HepG2 (cell line): ENCODE measurements at regions not wholly inside any gene's neighbourhood (a gene's known extent, or its start where the extent isn't known, plus 50 kb on each side); places are given as distances from the start of the nearest gene placed in this dataset.

Experiments
- ATAC-seq: fragments of 200-7000 bp; cut with Tn5 transposase; 3 replicates; pipeline ENCODE4 v1.9.1; 2020; ENCODE audit warnings: mild to moderate bottlenecking, moderate library complexity
- BruUV-seq: library from RNA; stranded (reverse); fragments of 400-500 nt; replicated peaks from 2 replicates; lab custom pipeline; 2021; lab: Mats Ljungman, UMichigan
- CTCF ChIA-PET: fragments of 300-600 bp; formaldehyde crosslinking; extraction: SDS; loops from one replicate; lab custom pipeline; 2021; ENCODE audit warnings: low total read pairs, inconsistent platforms, low intra/inter-chr PET ratio; lab: Yijun Ruan, JAX
- POLR2A ChIA-PET: fragments of 350-600 bp; sonication (Branson Sonifier 250); formaldehyde crosslinking; loops from one replicate; lab custom pipeline; 2020; ENCODE audit warnings: antibody characterized with exemption, inconsistent platforms; lab: Yijun Ruan, JAX
- DNase-seq: peaks from one replicate; pipeline ENCODE4 v3.0.0-alpha.2; 2015; ENCODE audit warnings: low spot score
- FAIRE-seq: peaks from 3 replicates; lab custom pipeline; 2011; peaks lifted over from hg19 to GRCh38; lab: Jason Lieb, UNC
- H2AFZ ChIP-seq: one replicate; pipeline ENCODE4 v1.6.1; 2011; ENCODE audit warnings: low read length, inconsistent platforms
- H3K27ac ChIP-seq: fragments of 300-600 bp; 3 replicates; pipeline ENCODE4 v1.8.0; 2011; ENCODE audit warnings: mixed run types, mild to moderate bottlenecking, mixed read lengths, low read length, inconsistent platforms; ENCODE audit not compliant: insufficient read depth; ENCODE audit errors: extremely low read length
- H3K27me3 ChIP-seq, 2 experiments: fragments of 200-600 bp in 1 of 2; 2 replicates in 1 of 2; 3 replicates in 1 of 2; pipeline versions ENCODE4 v1.6.0 to v1.8.0; 2011; ENCODE audit warnings: low read length in 2 of 2, mild to moderate bottlenecking in 2 of 2, moderate library complexity in 2 of 2, inconsistent platforms in 1 of 2; ENCODE audit not compliant: insufficient read depth in 2 of 2, control insufficient read depth in 1 of 2
- H3K36me3 ChIP-seq, 2 experiments: fragments of 200-600 bp in 1 of 2; replicated peaks in 1 of 2; 2 replicates in 1 of 2; 3 replicates in 1 of 2; pipeline versions ENCODE4 v1.5.1 to v1.8.0; 2011; ENCODE audit warnings: low read length in 2 of 2, inconsistent platforms in 1 of 2; ENCODE audit not compliant: insufficient read depth in 2 of 2, control insufficient read depth in 1 of 2
- H3K4me1 ChIP-seq: 2 replicates; pipeline ENCODE4 v1.5.1; 2012; ENCODE audit warnings: low read length, inconsistent platforms; ENCODE audit not compliant: insufficient read depth
- H3K4me2 ChIP-seq: 2 replicates; pipeline ENCODE4 v1.6.0; 2011; ENCODE audit warnings: low read depth, low read length, inconsistent platforms
- H3K4me3 ChIP-seq, 3 experiments: fragments of 200-600 bp in 1 of 3; sonication (generic), shearing (Covaris generic) in 1 of 3; replicated peaks in 1 of 3; 2 replicates each; pipeline ENCODE4 v1.5.1; 2011 to 2016; ENCODE audit warnings: low read length in 3 of 3, inconsistent platforms in 2 of 3, low read depth in 2 of 3, mild to moderate bottlenecking in 2 of 3, control low read depth in 1 of 3, mixed read lengths in 1 of 3; ENCODE audit not compliant: insufficient read depth in 1 of 3
- H3K79me2 ChIP-seq: one replicate; pipeline ENCODE4 v1.6.1; 2011; ENCODE audit warnings: low read length, inconsistent platforms; ENCODE audit not compliant: insufficient read depth
- H3K9ac ChIP-seq: 2 replicates; pipeline ENCODE4 v1.6.0; 2011; ENCODE audit warnings: mild to moderate bottlenecking, low read depth, low read length, inconsistent platforms; ENCODE audit not compliant: insufficient read depth
- H3K9me3 ChIP-seq: 2 replicates; pipeline ENCODE4 v1.5.1; 2012; ENCODE audit warnings: mild to moderate bottlenecking, low read length
- H4K20me1 ChIP-seq: 2 replicates; pipeline ENCODE4 v1.6.0; 2011; ENCODE audit warnings: inconsistent platforms, mild to moderate bottlenecking, low read length, moderate library complexity; ENCODE audit not compliant: insufficient read depth
- CBX5 ChIP-seq: sonication (generic); formaldehyde crosslinking; IDR thresholded peaks from 2 replicates; pipeline ENCODE4 v1.4.0; 2020; ENCODE audit warnings: missing genetic modification reagents, borderline replicate concordance
- GFI1 ChIP-seq: sonication (generic); formaldehyde crosslinking; IDR thresholded peaks from 2 replicates; pipeline ENCODE4 v1.5.0; 2020; ENCODE audit warnings: missing genetic modification reagents, mild to moderate bottlenecking, borderline replicate concordance
- IRX3 ChIP-seq: sonication (generic); formaldehyde crosslinking; IDR thresholded peaks from 2 replicates; pipeline ENCODE4 v1.8.1; 2023; ENCODE audit warnings: mild to moderate bottlenecking, low read depth, missing genetic modification reagents, borderline replicate concordance
- JUNB ChIP-seq: sonication (generic); formaldehyde crosslinking; IDR thresholded peaks from 2 replicates; pipeline ENCODE4 v1.8.0; 2022; ENCODE audit warnings: missing genetic modification reagents, mild to moderate bottlenecking, borderline replicate concordance
- KLF9 ChIP-seq: IDR thresholded peaks from 2 replicates; pipeline ENCODE4 v1.6.1; 2016; ENCODE audit warnings: low read depth
- MEF2D ChIP-seq: sonication (generic); formaldehyde crosslinking; IDR thresholded peaks from 2 replicates; pipeline ENCODE4 v1.5.1; 2020; ENCODE audit warnings: mild to moderate bottlenecking, missing genetic modification reagents
- NFKB2 ChIP-seq: sonication (generic); formaldehyde crosslinking; IDR thresholded peaks from 2 replicates; pipeline ENCODE4 v1.4.0; 2020; ENCODE audit warnings: missing genetic modification reagents, borderline replicate concordance
- TMF1 ChIP-seq: sonication (generic); formaldehyde crosslinking; IDR thresholded peaks from 2 replicates; pipeline ENCODE4 v1.8.1; 2022; ENCODE audit warnings: low read depth, missing genetic modification reagents
- WGBS: methylation state at CpG from one replicate; pipeline ENCODE4 v1.1.6; 2017; ENCODE audit warnings: low lambda C conversion rate; 5-methylcytosine and 5-hydroxymethylcytosine counted together
- in situ Hi-C: cut with HindIII; loops from 2 replicates; pipeline ENCODE4 v1.10.0; 2017; ENCODE audit warnings: low pct_unique_long_range_greater_than_20kb; ENCODE audit not compliant: extremely low pct_ligation_motif_present
- intact Hi-C: fragments of 100-400 bp; cut with micrococcal nuclease; formaldehyde crosslinking; loops from one replicate; pipeline ENCODE4 v1.10.0; 2022; ENCODE audit not compliant: unreplicated experiment
- TF ChIP-seq, protein P1 (sequence below): sonication (generic); formaldehyde crosslinking; IDR thresholded peaks from one replicate; pipeline ENCODE4 v1.5.1; 2020; ENCODE audit warnings: mild to moderate bottlenecking, missing genetic modification reagents; ENCODE audit errors: not compliant biosample characterization

DNA sequence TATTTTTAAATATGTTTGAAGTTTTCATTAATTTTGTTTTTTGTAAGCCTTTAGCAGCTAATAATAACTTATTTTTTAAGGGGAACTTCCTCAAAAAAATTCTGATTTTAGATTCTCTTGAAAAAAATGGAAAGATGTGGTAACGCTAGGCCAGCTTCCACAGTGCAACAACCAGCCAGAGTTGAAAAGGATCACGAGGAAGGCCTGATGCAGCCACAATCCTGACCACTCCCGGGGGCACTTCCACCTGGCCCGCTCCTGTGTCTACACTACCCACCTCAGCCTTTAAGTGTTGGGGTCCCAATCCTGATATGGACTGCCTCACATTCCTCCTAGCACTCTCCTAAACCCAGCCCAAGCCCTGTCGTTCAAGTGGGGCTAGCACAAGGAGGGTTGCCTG lies 101.1 kb downstream of the TMEM17 start (continued):
- TF ChIP-seq, protein P1, sequence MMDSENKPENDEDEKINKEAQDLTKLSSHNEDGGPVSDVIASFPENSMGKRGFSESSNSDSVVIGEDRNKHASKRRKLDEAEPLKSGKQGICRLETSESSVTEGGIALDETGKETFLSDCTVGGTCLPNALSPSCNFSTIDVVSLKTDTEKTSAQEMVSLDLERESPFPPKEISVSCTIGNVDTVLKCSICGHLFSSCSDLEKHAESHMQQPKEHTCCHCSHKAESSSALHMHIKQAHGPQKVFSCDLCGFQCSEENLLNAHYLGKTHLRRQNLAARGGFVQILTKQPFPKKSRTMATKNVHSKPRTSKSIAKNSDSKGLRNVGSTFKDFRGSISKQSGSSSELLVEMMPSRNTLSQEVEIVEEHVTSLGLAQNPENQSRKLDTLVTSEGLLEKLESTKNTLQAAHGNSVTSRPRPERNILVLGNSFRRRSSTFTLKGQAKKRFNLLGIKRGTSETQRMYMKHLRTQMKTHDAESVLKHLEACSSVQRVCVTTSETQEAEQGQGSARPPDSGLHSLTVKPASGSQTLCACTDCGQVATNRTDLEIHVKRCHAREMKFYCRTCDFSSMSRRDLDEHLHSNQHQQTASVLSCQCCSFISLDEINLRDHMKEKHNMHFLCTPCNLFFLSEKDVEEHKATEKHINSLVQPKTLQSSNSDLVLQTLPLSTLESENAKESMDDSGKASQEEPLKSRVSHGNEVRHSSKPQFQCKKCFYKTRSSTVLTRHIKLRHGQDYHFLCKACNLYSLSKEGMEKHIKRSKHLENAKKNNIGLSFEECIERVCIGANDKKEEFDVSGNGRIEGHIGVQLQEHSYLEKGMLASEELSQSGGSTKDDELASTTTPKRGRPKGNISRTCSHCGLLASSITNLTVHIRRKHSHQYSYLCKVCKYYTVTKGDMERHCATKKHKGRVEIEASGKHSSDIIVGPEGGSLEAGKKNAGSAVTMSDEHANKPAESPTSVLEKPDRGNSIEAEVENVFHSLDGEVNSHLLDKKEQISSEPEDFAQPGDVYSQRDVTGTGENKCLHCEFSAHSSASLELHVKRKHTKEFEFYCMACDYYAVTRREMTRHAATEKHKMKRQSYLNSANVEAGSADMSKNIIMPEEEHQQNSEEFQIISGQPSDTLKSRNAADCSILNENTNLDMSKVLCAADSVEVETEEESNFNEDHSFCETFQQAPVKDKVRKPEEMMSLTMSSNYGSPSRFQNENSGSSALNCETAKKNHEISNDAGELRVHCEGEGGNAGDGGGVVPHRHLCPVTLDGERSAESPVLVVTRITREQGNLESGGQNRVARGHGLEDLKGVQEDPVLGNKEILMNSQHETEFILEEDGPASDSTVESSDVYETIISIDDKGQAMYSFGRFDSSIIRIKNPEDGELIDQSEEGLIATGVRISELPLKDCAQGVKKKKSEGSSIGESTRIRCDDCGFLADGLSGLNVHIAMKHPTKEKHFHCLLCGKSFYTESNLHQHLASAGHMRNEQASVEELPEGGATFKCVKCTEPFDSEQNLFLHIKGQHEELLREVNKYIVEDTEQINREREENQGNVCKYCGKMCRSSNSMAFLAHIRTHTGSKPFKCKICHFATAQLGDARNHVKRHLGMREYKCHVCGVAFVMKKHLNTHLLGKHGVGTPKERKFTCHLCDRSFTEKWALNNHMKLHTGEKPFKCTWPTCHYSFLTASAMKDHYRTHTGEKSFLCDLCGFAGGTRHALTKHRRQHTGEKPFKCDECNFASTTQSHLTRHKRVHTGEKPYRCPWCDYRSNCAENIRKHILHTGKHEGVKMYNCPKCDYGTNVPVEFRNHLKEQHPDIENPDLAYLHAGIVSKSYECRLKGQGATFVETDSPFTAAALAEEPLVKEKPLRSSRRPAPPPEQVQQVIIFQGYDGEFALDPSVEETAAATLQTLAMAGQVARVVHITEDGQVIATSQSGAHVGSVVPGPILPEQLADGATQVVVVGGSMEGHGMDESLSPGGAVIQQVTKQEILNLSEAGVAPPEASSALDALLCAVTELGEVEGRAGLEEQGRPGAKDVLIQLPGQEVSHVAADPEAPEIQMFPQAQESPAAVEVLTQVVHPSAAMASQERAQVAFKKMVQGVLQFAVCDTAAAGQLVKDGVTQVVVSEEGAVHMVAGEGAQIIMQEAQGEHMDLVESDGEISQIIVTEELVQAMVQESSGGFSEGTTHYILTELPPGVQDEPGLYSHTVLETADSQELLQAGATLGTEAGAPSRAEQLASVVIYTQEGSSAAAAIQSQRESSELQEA (CRISPR knock-in tag) = no peak
- TF ChIP-seq MEF2D (CRISPR knock-in tag) (no peak), IRX3 (CRISPR knock-in tag) (no peak), JUNB (CRISPR knock-in tag) (no peak), KLF9 (CRISPR knock-in tag) (no peak)

DNA sequence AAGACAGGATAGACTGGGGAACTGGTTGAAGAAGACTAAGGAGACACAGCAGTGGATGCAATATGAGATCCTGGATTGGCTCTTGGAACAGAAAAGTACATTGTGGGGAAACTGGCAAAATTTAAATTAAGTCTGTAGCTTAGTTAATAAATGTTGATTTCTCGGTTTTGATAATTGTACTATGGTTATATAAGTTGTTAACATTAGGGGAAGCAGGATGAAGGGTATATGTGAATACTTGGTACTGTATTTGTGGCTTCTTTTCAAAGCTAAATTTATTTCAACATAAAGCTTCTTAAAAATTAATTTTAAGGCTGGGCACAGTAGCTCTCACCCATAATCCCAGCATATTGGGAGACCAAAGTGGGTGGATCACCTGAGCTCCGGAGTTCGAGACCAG lies 103.8 kb downstream of the TMEM17 start:
- no peak overlapping the region for H3K27ac ChIP-seq
- H3K4me2 ChIP-seq = no peak overlapping the region
- H3K4me3 ChIP-seq = no peak overlapping the region
- no peaks in the 10 kb centered on the region for H3K36me3 ChIP-seq
- no peak for TF ChIP-seq GFI1 (CRISPR knock-in tag)
- no peak for TF ChIP-seq TMF1
- no peak for TF ChIP-seq CBX5 (CRISPR knock-in tag)
- no peak for TF ChIP-seq NFKB2 (CRISPR knock-in tag)
- peaks cover 11% of the 10 kb centered on the region for H3K4me1 ChIP-seq
- 13% methylated on average over 3 of the region's 3 CpGs for WGBS
- no peak for FAIRE-seq
- intact Hi-C loops (no loop called here), in situ Hi-C loops (loop anchor here (25.0 kb wide), 1 partner anchor 660 kb away; the partner anchor contains the start of gene OTX1)
- H3K79me2 ChIP-seq = no peaks in the 10 kb centered on the region
- CTCF ChIA-PET = no interaction called here
- no peak for ATAC-seq
- H3K9ac ChIP-seq = no peak overlapping the region
- POLR2A ChIA-PET = no interaction called here
- no peak for DNase-seq
- no TSS peak for BruUV-seq
- no peaks in the 10 kb centered on the region for H4K20me1 ChIP-seq
- no peak overlapping the region for H2AFZ ChIP-seq
- no peaks in the 10 kb centered on the region for H3K9me3 ChIP-seq
- H3K27me3 ChIP-seq = no peaks in the 10 kb centered on the region
